Astrocyte (in vitro differentiated cells and primary cell): ENCODE measurements at regions not wholly inside any gene's neighbourhood (a gene's known extent, or its start where the extent isn't known, plus 50 kb on each side); places are given as distances from the start of the nearest gene placed in this dataset.

Experiments used
- EZH2 ChIP-seq: IDR thresholded peaks from 2 replicates; pipeline ENCODE4 v1.6.1; 2012; ENCODE audit warnings: mild to moderate bottlenecking, low read length, inconsistent platforms; ENCODE audit not compliant: insufficient read depth
- TF ChIP-seq, protein P1 (sequence below): IDR thresholded peaks from 2 replicates; pipeline ENCODE4 v1.5.1; 2011; ENCODE audit warnings: low read depth, mild to moderate bottlenecking, inconsistent platforms, low read length, moderate library complexity; ENCODE audit not compliant: insufficient read depth

DNA sequence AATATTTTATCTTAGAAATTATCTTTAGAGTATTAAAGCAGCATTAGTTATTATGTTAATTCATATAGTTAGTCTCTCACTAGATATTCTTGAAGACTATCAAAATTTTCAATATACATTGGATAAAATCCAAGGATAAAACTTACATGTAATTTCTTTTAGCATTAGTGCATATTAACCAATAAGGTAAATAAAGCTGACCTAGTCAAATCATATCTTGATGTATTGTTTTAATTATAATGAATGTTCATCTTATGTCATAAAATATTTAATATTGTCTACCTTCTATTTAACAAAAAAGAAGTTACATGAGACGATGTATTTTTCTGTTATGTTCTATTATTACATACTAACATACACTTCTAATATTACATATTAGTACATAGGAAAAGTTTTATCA lies 301.7 kb upstream of the DAB2 start:
- TF ChIP-seq, protein P1, sequence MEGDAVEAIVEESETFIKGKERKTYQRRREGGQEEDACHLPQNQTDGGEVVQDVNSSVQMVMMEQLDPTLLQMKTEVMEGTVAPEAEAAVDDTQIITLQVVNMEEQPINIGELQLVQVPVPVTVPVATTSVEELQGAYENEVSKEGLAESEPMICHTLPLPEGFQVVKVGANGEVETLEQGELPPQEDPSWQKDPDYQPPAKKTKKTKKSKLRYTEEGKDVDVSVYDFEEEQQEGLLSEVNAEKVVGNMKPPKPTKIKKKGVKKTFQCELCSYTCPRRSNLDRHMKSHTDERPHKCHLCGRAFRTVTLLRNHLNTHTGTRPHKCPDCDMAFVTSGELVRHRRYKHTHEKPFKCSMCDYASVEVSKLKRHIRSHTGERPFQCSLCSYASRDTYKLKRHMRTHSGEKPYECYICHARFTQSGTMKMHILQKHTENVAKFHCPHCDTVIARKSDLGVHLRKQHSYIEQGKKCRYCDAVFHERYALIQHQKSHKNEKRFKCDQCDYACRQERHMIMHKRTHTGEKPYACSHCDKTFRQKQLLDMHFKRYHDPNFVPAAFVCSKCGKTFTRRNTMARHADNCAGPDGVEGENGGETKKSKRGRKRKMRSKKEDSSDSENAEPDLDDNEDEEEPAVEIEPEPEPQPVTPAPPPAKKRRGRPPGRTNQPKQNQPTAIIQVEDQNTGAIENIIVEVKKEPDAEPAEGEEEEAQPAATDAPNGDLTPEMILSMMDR, result no peak
- TF ChIP-seq EZH2, result no peak
